ENCODE measurements at regions not wholly inside any gene's neighbourhood (a gene's known extent, or its start where the extent isn't known, plus 50 kb on each side); places are given as distances from the start of the nearest gene placed in this dataset.
"Not testable (repeated sequence)": the region's sequence is repeated elsewhere in the genome, so short reads cannot be mapped to it uniquely, and the experiment has no call there.

DNA sequence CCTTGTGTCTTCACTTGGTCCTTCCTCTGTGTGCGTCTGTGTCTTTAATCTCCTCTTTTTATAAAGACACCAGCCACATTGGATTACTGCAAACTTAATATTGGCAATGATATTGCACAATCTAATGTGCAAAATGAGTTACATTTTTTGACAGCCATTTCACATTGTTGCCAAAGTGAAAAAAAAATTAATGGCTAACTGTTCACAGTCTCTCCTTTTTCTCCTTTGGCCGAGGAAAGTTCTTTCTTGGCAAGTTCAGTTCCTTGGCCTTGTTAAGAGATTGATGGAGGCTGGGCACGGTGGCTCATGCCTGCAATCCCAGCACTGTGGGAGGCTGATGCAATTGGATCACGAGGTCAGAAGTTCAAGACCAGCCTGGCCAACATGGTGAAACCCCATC is 62.2 kb upstream of the ZNF280D start:
- peaks cover 0 to 24% (median 7%) of the 10 kb centered on the region in 12 donors for H3K4me1 ChIP-seq
- H3K9me3 ChIP-seq, result peaks cover 0 to 28% (median 16%) of the 10 kb centered on the region in 12 donors
- no peaks in the 10 kb centered on the region for H3K27me3 ChIP-seq
- 83 to 92% (median 86%) methylated on average over 4 of the region's 4 CpGs for WGBS, 4 donors
- no peak overlapping the region for H3K27ac ChIP-seq
- no peak overlapping the region for H3K4me3 ChIP-seq
- no peak for TF ChIP-seq POLR2A (IDR thresholded peaks at IDR 0.05)
- TF ChIP-seq, protein P1, sequence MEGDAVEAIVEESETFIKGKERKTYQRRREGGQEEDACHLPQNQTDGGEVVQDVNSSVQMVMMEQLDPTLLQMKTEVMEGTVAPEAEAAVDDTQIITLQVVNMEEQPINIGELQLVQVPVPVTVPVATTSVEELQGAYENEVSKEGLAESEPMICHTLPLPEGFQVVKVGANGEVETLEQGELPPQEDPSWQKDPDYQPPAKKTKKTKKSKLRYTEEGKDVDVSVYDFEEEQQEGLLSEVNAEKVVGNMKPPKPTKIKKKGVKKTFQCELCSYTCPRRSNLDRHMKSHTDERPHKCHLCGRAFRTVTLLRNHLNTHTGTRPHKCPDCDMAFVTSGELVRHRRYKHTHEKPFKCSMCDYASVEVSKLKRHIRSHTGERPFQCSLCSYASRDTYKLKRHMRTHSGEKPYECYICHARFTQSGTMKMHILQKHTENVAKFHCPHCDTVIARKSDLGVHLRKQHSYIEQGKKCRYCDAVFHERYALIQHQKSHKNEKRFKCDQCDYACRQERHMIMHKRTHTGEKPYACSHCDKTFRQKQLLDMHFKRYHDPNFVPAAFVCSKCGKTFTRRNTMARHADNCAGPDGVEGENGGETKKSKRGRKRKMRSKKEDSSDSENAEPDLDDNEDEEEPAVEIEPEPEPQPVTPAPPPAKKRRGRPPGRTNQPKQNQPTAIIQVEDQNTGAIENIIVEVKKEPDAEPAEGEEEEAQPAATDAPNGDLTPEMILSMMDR (IDR thresholded peaks at IDR 0.05), result no peak
- no peak for ATAC-seq
- no peak for DNase-seq
- intact Hi-C loops (cut with DNase I), result no loop called here
- no peaks in the 10 kb centered on the region for H3K36me3 ChIP-seq

DNA sequence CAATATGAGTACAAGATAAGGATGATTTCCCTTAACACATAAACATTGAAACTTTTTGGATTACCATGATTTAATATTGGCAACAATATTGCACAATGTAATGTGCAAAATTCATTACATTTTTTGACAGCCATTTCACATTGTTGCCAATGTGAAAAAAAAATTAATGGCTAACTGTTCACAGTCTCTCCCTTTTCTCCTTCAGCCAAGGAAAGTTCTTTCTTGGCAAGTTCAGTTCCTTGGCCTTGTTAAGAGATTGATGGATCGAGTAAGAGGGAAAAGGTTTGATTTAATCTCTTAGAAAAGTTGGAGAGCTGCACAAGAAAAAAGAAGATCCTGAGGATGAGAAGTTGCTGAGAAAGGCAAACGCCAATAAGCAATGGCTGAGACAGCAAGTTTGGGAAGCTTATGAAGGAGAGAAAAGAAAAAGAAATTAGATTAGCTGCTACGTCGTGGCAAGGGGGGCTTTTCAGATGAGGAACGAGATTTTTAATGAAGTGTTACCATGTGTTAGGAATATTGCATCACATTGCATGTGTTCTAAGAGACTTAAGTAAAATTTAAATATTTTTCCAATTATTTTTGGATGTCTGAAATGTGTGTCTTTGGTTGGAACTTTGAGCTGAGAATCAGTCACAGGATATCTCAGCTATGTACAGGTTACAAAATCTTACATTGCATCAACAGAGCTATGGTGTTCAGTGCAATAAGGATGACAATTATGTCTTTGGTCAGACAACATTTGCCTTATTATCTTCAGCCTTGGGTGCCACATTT is 61.4 kb upstream of the ZNF280D start:
- no peak for TF ChIP-seq POLR2A (IDR thresholded peaks at IDR 0.05)
- TF ChIP-seq, protein P1 (IDR thresholded peaks at IDR 0.05), result no peak
- Histone ChIP-seq H3K27me3 (no peaks in the 10 kb centered on the region), H3K27ac (peak overlapping the region in 8 of 12 donors; percentile 11 to 67 (median 48)), H3K36me3 (no peaks in the 10 kb centered on the region), H3K4me3 (no peak overlapping the region), H3K9me3 (peaks cover 0 to 28% (median 16%) of the 10 kb centered on the region in 12 donors), H3K4me1 (peaks cover 0 to 24% (median 7%) of the 10 kb centered on the region in 12 donors)
- no peak for DNase-seq
- WGBS, 4 donors, result 68 to 75% (median 73%) methylated on average over 5 of the region's 5 CpGs
- intact Hi-C loops (cut with DNase I), result no loop called here
- ATAC-seq, result no peak

DNA sequence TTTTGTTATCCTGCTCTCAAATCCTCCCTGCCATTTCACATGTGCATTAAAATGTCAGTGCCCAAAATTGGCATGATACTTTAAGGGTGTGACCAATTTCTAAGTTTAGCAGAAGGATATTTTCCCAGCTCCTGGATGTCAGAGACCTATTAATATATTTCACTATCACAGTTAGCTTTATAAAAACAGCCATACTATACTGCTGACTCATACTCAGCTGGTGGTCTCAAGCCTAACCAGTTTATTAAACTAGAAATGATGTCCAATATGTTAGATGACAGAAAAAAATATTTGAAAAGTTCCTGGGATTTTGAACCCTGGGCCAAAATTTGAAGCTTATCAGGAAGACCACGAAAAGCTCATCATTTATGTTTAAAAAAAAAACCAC is 60.9 kb upstream of the ZNF280D start:
- Histone ChIP-seq H3K27ac (peak overlapping the region in 9 of 12 donors; percentile 11 to 67 (median 49)), H3K4me1 (peaks cover 0 to 24% (median 7%) of the 10 kb centered on the region in 12 donors), H3K9me3 (peaks cover 0 to 33% (median 16%) of the 10 kb centered on the region in 12 donors), H3K27me3 (no peaks in the 10 kb centered on the region), H3K36me3 (no peaks in the 10 kb centered on the region), H3K4me3 (no peak overlapping the region)
- ATAC-seq, result peak; percentile 87 to 90 (median 88)
- WGBS, 4 donors, result 12 to 25% (median 17%) methylated on average over 1 of the region's 1 CpG
- DNase-seq, result no peak
- TF ChIP-seq POLR2A (IDR thresholded peaks at IDR 0.05), result no peak
- TF ChIP-seq, protein P1 (IDR thresholded peaks at IDR 0.05), result no peak
- intact Hi-C loops (cut with DNase I), result no loop called here

DNA sequence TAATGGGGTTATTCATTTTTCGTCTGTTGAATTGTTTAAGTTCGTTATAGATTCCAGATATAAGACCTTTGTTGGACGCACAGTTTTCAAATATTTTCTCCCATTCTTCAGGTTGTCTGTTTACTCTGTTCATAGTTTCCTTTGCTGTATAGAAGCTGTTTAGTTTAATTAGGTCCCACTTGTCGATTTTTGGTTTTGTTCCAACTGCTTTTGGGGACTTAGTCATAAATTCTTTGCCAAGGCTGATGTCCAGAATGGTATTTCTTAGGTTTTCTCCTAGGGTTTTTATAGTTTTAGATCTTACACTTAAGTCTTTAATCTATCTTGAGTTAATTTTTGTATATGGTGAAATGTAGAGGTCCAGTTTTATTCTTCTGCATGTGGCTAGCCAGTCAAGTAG is 58.9 kb upstream of the ZNF280D start:
- Histone ChIP-seq H3K36me3 (no peaks in the 10 kb centered on the region), H3K27ac (no peak overlapping the region), H3K4me3 (no peak overlapping the region), H3K9me3 (peaks cover 0 to 42% (median 18%) of the 10 kb centered on the region in 12 donors), H3K27me3 (no peaks in the 10 kb centered on the region), H3K4me1 (peaks cover 0 to 18% (median 7%) of the 10 kb centered on the region in 12 donors)
- no peak for DNase-seq
- TF ChIP-seq, protein P1 (IDR thresholded peaks at IDR 0.05), result no peak
- TF ChIP-seq POLR2A (IDR thresholded peaks at IDR 0.05), result no peak
- WGBS, 4 donors, result 95 to 98% (median 96%) methylated on average over 4 of the region's 4 CpGs
- ATAC-seq, result no peak
- intact Hi-C loops (cut with DNase I), result no loop called here

DNA sequence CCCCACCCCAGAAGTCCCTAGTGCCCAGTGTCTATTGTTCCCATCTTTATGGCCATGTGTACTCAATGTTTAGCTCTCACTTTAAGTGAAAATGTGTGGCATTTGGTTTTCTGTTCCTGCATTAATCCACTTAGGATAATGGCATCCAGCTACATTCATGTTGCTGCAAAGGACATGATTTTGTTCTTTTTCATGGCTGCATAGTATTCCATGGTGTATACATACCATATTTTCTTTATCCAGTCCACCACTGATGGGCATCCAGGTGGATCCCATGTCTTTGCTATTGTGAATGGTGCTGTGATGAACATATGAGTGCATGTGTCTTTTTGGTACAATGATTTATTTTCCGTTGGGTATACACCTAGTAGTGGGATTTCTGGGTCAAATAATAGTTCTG is 58.2 kb upstream of the ZNF280D start:
- ATAC-seq; H3K4me3 ChIP-seq; H3K27me3 ChIP-seq; DNase-seq; H3K27ac ChIP-seq; H3K36me3 ChIP-seq; intact Hi-C loops (cut with DNase I): not testable (repeated sequence)
- H3K4me1 ChIP-seq, result peaks cover 0 to 17% (median 7%) of the 10 kb centered on the region in 12 donors
- 96 to 100% (median 100%) methylated on average over 1 of the region's 1 CpG for WGBS, 4 donors
- H3K9me3 ChIP-seq, result peaks cover 0 to 42% (median 18%) of the 10 kb centered on the region in 12 donors
